ENCODE measurements at regions not wholly inside any gene's neighbourhood (a gene's known extent, or its start where the extent isn't known, plus 50 kb on each side); places are given as distances from the start of the nearest gene placed in this dataset.

- no peak for DNase-seq
These were observed 282.7 kb downstream of the KCNN2 start for GRCh38 chr5:114644576-114644975.

DNA sequence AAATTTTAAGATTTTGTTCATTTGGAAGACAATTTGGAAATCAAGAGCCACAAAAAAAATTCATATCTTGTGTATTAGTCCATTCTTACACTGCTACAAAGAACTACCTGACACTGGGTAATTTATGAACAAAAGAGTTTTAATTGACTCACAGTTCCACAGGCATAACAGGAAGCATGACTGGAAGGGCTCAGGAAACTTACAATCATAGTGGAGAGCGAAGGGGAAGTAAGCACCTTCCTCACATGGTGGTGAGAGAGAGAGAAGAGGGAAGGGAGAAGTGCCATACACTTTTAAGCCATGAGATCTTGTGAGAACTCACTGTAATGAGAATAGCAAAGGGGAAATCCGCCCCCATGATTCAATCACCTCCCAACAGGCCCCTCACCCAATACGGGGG is 274.4 kb downstream of the KCNN2 start:
- no peak for DNase-seq

GRCh38 chr5:114634967-114635901 is 273.4 kb downstream of the KCNN2 start:
- DNase-seq = no peak

DNA sequence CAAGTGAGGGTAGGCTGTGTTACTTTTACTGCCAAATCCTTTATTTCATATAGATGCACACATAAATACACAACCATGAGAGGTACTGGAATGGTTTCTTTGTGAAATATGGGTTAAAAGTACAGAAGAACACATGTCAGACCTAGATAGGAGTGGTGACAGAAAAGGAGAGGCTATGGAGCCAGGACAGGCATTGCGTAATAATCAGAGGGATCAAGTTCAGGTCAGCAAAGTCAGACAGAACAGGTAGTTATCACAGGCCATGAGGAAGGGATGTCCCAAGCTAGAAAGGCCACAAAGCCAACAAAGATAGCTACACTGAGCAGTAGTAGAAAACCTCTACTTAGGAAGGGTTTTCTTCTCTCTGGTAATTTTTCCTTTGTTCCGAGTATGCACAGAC is 272.6 kb downstream of the KCNN2 start:
- no peak for DNase-seq

- DNase-seq = no peak
These were observed 250.5 kb downstream of the KCNN2 start for GRCh38 chr5:114612406-114612805.

DNA sequence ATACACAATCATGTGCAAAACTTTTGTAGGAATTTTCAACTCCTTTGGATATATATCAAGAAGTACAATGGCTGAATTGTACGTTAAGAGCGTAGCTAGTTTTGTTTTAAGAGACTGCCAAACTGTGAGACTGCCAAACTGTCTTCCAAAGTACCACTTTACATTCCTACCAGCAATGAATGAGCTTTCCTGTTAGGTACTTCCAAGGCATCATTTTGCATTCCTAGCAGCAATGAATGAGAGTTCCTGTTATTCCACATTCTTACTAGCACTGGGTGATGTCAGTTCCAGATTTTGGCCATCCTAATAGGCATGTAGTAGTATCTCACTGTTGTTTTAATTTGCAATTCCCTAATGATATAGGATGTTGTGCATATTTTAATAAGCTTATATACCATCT is 219.3 kb downstream of the KCNN2 start:
- no peak for DNase-seq

DNA sequence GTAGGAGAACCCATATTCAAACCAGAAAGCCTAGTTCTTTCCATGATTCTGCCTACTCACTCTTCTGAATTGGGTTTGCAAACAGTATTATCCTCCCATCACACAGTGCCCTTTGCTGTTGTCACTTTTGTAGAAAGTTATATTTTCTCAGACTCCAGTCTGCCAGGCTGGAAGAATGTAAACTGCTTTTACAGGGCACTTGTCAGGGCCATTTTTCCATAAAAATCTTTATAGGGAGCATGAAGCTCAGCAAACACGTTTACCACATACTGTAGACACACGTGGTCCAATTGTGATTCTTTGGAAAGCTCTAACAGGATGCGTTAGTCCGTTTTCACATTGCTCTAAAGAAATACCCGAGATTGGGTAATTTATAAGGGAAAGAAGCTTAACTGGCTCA is 204.0 kb downstream of the KCNN2 start:
- DNase-seq = no peak

GRCh38 chr5:114565139-114565538 is 203.3 kb downstream of the KCNN2 start:
- no peak for DNase-seq

GRCh38 chr5:114561415-114561814 is 199.5 kb downstream of the KCNN2 start:
- DNase-seq = no peak

All from NCI-H748 treated with DMSO at 0.1 percent for 48 hours (cell line).